Endothelial cell of umbilical vein (primary cell): ENCODE measurements at regions not wholly inside any gene's neighbourhood (a gene's known extent, or its start where the extent isn't known, plus 50 kb on each side); places are given as distances from the start of the nearest gene placed in this dataset.

Experiments
- MYC ChIP-seq: IDR thresholded peaks from one replicate; pipeline ENCODE4 v1.6.1; 2011; ENCODE audit warnings: mild to moderate bottlenecking, low read depth, low read length
- POLR2A ChIP-seq: IDR thresholded peaks from 2 replicates; pipeline ENCODE4 v1.6.1; 2012; ENCODE audit warnings: low read depth, mild to moderate bottlenecking, control low read depth, low read length
- POLR2AphosphoS5 ChIP-seq: IDR thresholded peaks from 2 replicates; pipeline ENCODE4 v1.6.1; 2012; ENCODE audit warnings: low read depth, mild to moderate bottlenecking, control low read depth, low read length, moderate library complexity; ENCODE audit not compliant: insufficient read depth
- TF ChIP-seq, protein P1 (sequence below), 2 donors: IDR thresholded peaks; 1 replicate in 1 of 2; 2 replicates in 1 of 2; pipeline ENCODE4 v1.5.1; 2011; ENCODE audit warnings: low read length in 2 of 2, mild to moderate bottlenecking in 2 of 2, moderate library complexity in 2 of 2, control low read depth in 1 of 2, inconsistent platforms in 1 of 2, low read depth in 1 of 2; ENCODE audit not compliant: insufficient read depth in 1 of 2; ENCODE audit errors: extremely low read depth in 1 of 2
- TF ChIP-seq, protein P2 (sequence below): IDR thresholded peaks from 2 replicates; pipeline ENCODE4 v1.6.1; 2011; ENCODE audit not compliant: insufficient read depth, insufficient read length

DNA sequence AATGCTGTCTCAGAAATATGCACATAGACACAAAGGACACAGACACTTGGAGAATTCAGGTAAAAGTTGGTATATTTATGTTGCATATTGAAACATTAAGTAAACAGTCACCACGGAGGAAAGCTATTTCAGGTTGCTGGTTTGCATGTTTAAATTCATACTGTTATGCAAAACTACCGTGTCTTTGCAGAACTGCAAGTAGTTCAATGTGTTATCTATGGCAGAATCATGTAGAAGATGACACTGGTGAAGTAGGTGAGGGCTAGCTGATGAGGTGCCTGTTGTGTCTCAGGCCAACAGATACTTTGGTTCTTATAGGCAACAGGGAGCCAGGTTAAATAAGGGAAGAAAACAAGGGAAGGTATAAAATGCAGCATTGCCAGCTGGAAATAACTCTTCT, 511.3 kb downstream of the DIPK2A start:
- TF ChIP-seq, protein P1, sequence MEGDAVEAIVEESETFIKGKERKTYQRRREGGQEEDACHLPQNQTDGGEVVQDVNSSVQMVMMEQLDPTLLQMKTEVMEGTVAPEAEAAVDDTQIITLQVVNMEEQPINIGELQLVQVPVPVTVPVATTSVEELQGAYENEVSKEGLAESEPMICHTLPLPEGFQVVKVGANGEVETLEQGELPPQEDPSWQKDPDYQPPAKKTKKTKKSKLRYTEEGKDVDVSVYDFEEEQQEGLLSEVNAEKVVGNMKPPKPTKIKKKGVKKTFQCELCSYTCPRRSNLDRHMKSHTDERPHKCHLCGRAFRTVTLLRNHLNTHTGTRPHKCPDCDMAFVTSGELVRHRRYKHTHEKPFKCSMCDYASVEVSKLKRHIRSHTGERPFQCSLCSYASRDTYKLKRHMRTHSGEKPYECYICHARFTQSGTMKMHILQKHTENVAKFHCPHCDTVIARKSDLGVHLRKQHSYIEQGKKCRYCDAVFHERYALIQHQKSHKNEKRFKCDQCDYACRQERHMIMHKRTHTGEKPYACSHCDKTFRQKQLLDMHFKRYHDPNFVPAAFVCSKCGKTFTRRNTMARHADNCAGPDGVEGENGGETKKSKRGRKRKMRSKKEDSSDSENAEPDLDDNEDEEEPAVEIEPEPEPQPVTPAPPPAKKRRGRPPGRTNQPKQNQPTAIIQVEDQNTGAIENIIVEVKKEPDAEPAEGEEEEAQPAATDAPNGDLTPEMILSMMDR (IDR thresholded peaks at IDR 0.05; ENCODE audit: extremely low read depth in 1 of 2, insufficient read depth in 1 of 2, low read depth in 1 of 2, low read length in 2 of 2) = no peak
- TF ChIP-seq, protein P2, sequence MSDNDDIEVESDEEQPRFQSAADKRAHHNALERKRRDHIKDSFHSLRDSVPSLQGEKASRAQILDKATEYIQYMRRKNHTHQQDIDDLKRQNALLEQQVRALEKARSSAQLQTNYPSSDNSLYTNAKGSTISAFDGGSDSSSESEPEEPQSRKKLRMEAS = no peak
- no peak for TF ChIP-seq MYC
- TF ChIP-seq POLR2AphosphoS5 = no peak
- no peak for TF ChIP-seq POLR2A
